Liver (tissue), 8 donors: ENCODE measurements at regions not wholly inside any gene's neighbourhood (a gene's known extent, or its start where the extent isn't known, plus 50 kb on each side); places are given as distances from the start of the nearest gene placed in this dataset.

Experiments used
- DNase-seq: peaks from one replicate; pipeline ENCODE4 v3.0.0-alpha.2; 2017; ENCODE audit warnings: low spot score
- H3K27ac ChIP-seq, 2 donors: one replicate each; pipeline ENCODE4 v1.7.0; 2013; ENCODE audit warnings: inconsistent platforms in 2 of 2, low read length in 2 of 2, control low read depth in 1 of 2, low read depth in 1 of 2, mild to moderate bottlenecking in 1 of 2
- H3K27me3 ChIP-seq, 4 donors: one replicate each; pipeline versions ENCODE4 v1.6.1 to v1.7.0; 2013; ENCODE audit warnings: low read length in 3 of 4, inconsistent platforms in 1 of 4, mild to moderate bottlenecking in 1 of 4, moderate library complexity in 1 of 4; ENCODE audit not compliant: control insufficient read depth in 4 of 4, insufficient read depth in 4 of 4
- H3K36me3 ChIP-seq, 4 donors: one replicate each; pipeline versions ENCODE4 v1.6.1 to v1.7.0; 2013; ENCODE audit warnings: low read length in 3 of 4, mild to moderate bottlenecking in 3 of 4, low read depth in 1 of 4, moderate library complexity in 1 of 4; ENCODE audit not compliant: control insufficient read depth in 4 of 4, insufficient read depth in 3 of 4
- H3K4me1 ChIP-seq, 4 donors: one replicate each; pipeline versions ENCODE4 v1.6.1 to v1.7.0; 2013; ENCODE audit warnings: low read length in 3 of 4, mild to moderate bottlenecking in 3 of 4, moderate library complexity in 1 of 4; ENCODE audit not compliant: control insufficient read depth in 4 of 4, insufficient read depth in 4 of 4
- H3K4me3 ChIP-seq, 3 donors: one replicate each; pipeline versions ENCODE4 v1.6.1 to v1.7.0; 2013; ENCODE audit warnings: low read length in 3 of 3, control low read depth in 1 of 3, low read depth in 1 of 3, mild to moderate bottlenecking in 1 of 3
- H3K9ac ChIP-seq, 2 donors: one replicate each; pipeline ENCODE4 v1.7.0; 2013; ENCODE audit warnings: low read length in 2 of 2, mild to moderate bottlenecking in 2 of 2, moderate library complexity in 2 of 2, control low read depth in 1 of 2, low read depth in 1 of 2
- H3K9me3 ChIP-seq, 4 donors: one replicate each; pipeline versions ENCODE4 v1.6.1 to v1.7.0; 2013; ENCODE audit warnings: low read length in 3 of 4; ENCODE audit not compliant: control insufficient read depth in 4 of 4
- ATF3 ChIP-seq: IDR thresholded peaks from 2 replicates; pipeline ENCODE4 v1.6.1; 2016; ENCODE audit warnings: antibody characterized with exemption
- CTCF ChIP-seq: fragments of 150-350 bp; IDR thresholded peaks from 2 replicates; pipeline ENCODE4 v1.5.1; 2017; ENCODE audit warnings: improper control_type of control experiment, low read depth, low read length; ENCODE audit not compliant: missing input control
- EGR1 ChIP-seq, 2 donors: IDR thresholded peaks; 2 replicates each; pipeline ENCODE4 v1.6.1; 2016 to 2018; ENCODE audit warnings: antibody characterized with exemption in 2 of 2, low read depth in 2 of 2
- FOXA1 ChIP-seq: IDR thresholded peaks from 2 replicates; pipeline ENCODE4 v1.6.1; 2016; ENCODE audit warnings: antibody characterized with exemption
- FOXA2 ChIP-seq: IDR thresholded peaks from 2 replicates; pipeline ENCODE4 v1.6.1; 2016; ENCODE audit warnings: antibody characterized with exemption
- GABPA ChIP-seq, 2 donors: IDR thresholded peaks in 1 of 2; conservative IDR thresholded peaks in 1 of 2; 2 replicates each; pipeline ENCODE4 v1.6.1; 2016; ENCODE audit warnings: antibody characterized with exemption in 2 of 2, mild to moderate bottlenecking in 1 of 2, moderate library complexity in 1 of 2
- HNF4A ChIP-seq, 2 donors: conservative IDR thresholded peaks; 2 replicates each; pipeline ENCODE4 v1.6.1; 2016; ENCODE audit warnings: antibody characterized with exemption in 2 of 2, mild to moderate bottlenecking in 2 of 2
- HNF4G ChIP-seq: IDR thresholded peaks from 2 replicates; pipeline ENCODE4 v1.6.1; 2016; ENCODE audit warnings: antibody characterized with exemption
- JUND ChIP-seq, 2 donors: IDR thresholded peaks; 2 replicates each; pipeline ENCODE4 v1.6.1; 2016; ENCODE audit warnings: antibody characterized with exemption in 2 of 2
- NR2F2 ChIP-seq: IDR thresholded peaks from 2 replicates; pipeline ENCODE4 v1.6.1; 2016; ENCODE audit warnings: antibody characterized with exemption
- RAD21 ChIP-seq, 2 donors: IDR thresholded peaks; 2 replicates each; pipeline ENCODE4 v1.6.1; 2016; ENCODE audit warnings: antibody characterized with exemption in 2 of 2, mild to moderate bottlenecking in 2 of 2
- RXRA ChIP-seq, 2 donors: IDR thresholded peaks; 2 replicates each; pipeline ENCODE4 v1.6.1; 2017 to 2018; ENCODE audit warnings: antibody characterized with exemption in 2 of 2, mild to moderate bottlenecking in 1 of 2
- SP1 ChIP-seq: IDR thresholded peaks from 2 replicates; pipeline ENCODE4 v1.6.1; 2018; ENCODE audit warnings: antibody characterized with exemption, mild to moderate bottlenecking
- TAF1 ChIP-seq: conservative IDR thresholded peaks from 2 replicates; pipeline ENCODE4 v1.6.1; 2016; ENCODE audit warnings: antibody characterized with exemption, mild to moderate bottlenecking
- YY1 ChIP-seq: IDR thresholded peaks from 2 replicates; pipeline ENCODE4 v1.6.1; 2016; ENCODE audit warnings: antibody characterized with exemption, mild to moderate bottlenecking
- ZBTB33 ChIP-seq: IDR thresholded peaks from 2 replicates; pipeline ENCODE4 v1.6.1; 2016; ENCODE audit warnings: antibody characterized with exemption
- WGBS: extraction: QIAGEN DNeasy Blood & Tissue Kit; methylation state at CpG from one replicate; pipeline ENCODE4 v1.1.7; 2013; 5-methylcytosine and 5-hydroxymethylcytosine counted together
- TF ChIP-seq, protein P1 (sequence below): IDR thresholded peaks from 2 replicates; pipeline ENCODE4 v1.6.1; 2016; ENCODE audit warnings: antibody characterized with exemption
- TF ChIP-seq, protein P2 (sequence below): IDR thresholded peaks from 2 replicates; pipeline ENCODE4 v1.6.1; 2016; ENCODE audit warnings: antibody characterized with exemption, mild to moderate bottlenecking
- donor health status: healthy.
- donor health status: healthy.
- donor health status: healthy.
- donor health status: healthy.
- donor health status: healthy.

- DNase-seq: no peak
- WGBS: 65% methylated on average over 1 of the region's 1 CpG
- no peaks in the 10 kb centered on the region for H3K27me3 ChIP-seq
- H3K36me3 ChIP-seq: no peaks in the 10 kb centered on the region
- no peaks in the 10 kb centered on the region for H3K9me3 ChIP-seq
- no peak overlapping the region for H3K9ac ChIP-seq
- TF ChIP-seq FOXA2 (no peak), FOXA1 (no peak), RAD21 (IDR thresholded peaks at IDR 0.05) (no peak), YY1 (no peak), SP1 (no peak)
- TF ChIP-seq, protein P1, sequence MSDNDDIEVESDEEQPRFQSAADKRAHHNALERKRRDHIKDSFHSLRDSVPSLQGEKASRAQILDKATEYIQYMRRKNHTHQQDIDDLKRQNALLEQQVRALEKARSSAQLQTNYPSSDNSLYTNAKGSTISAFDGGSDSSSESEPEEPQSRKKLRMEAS: no peak
- no peak overlapping the region for H3K27ac ChIP-seq
- H3K4me3 ChIP-seq: no peak overlapping the region
- peaks cover 0 to 4% (median 0%) of the 10 kb centered on the region in 4 donors for H3K4me1 ChIP-seq
These were observed 127.9 kb downstream of the GLUL start for GRCh38 chr1:182263706-182264105.

- TF ChIP-seq, protein P1: no peak
- TF ChIP-seq HNF4G: no peak
- no peaks in the 10 kb centered on the region for H3K27me3 ChIP-seq
- no peaks in the 10 kb centered on the region for H3K36me3 ChIP-seq
- no peak overlapping the region for H3K9ac ChIP-seq
- 52% methylated on average over 1 of the region's 1 CpG for WGBS
- H3K4me1 ChIP-seq: peaks cover 0 to 4% (median 0%) of the 10 kb centered on the region in 4 donors
- no peak overlapping the region for H3K27ac ChIP-seq
- no peak for DNase-seq
- H3K9me3 ChIP-seq: no peaks in the 10 kb centered on the region
- no peak overlapping the region for H3K4me3 ChIP-seq
These were observed 129.2 kb downstream of the GLUL start for GRCh38 chr1:182262425-182262824.

DNA sequence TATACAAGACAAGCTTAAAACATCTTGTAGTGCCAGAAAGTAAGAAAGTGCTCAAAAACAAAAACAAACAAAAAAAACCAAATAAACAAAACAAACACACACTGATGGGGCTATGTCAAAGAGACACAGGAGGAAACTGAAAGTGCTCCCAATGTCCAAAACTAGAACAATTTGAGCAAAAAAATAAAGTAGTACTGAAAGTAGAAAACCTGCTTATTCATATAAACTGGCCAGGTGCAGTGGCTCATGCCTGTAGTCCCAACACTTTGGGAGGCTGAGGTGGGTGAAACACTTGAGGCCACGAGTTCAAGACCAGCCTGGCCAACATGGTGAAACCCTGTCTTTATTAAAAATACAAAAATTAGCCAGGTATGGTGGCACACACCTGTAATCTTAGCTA, 129.9 kb downstream of the GLUL start:
- no peak overlapping the region for H3K9ac ChIP-seq
- H3K27me3 ChIP-seq: no peaks in the 10 kb centered on the region
- H3K27ac ChIP-seq: no peak overlapping the region
- H3K36me3 ChIP-seq: no peaks in the 10 kb centered on the region
- WGBS: 93% methylated on average over 1 of the region's 1 CpG
- H3K9me3 ChIP-seq: no peaks in the 10 kb centered on the region
- TF ChIP-seq GABPA (IDR thresholded peaks at IDR 0.05 in 1 of 2, conservative IDR thresholded peaks at IDR 0.05 in 1 of 2): no peak
- no peak for TF ChIP-seq YY1
- no peak for TF ChIP-seq RAD21 (IDR thresholded peaks at IDR 0.05)
- TF ChIP-seq FOXA1: no peak
- TF ChIP-seq RXRA (IDR thresholded peaks at IDR 0.05): no peak
- no peak for TF ChIP-seq NR2F2
- TF ChIP-seq, protein P1: no peak
- no peak for TF ChIP-seq FOXA2
- TF ChIP-seq CTCF: no peak
- TF ChIP-seq JUND (IDR thresholded peaks at IDR 0.05): no peak
- TF ChIP-seq, protein P2, sequence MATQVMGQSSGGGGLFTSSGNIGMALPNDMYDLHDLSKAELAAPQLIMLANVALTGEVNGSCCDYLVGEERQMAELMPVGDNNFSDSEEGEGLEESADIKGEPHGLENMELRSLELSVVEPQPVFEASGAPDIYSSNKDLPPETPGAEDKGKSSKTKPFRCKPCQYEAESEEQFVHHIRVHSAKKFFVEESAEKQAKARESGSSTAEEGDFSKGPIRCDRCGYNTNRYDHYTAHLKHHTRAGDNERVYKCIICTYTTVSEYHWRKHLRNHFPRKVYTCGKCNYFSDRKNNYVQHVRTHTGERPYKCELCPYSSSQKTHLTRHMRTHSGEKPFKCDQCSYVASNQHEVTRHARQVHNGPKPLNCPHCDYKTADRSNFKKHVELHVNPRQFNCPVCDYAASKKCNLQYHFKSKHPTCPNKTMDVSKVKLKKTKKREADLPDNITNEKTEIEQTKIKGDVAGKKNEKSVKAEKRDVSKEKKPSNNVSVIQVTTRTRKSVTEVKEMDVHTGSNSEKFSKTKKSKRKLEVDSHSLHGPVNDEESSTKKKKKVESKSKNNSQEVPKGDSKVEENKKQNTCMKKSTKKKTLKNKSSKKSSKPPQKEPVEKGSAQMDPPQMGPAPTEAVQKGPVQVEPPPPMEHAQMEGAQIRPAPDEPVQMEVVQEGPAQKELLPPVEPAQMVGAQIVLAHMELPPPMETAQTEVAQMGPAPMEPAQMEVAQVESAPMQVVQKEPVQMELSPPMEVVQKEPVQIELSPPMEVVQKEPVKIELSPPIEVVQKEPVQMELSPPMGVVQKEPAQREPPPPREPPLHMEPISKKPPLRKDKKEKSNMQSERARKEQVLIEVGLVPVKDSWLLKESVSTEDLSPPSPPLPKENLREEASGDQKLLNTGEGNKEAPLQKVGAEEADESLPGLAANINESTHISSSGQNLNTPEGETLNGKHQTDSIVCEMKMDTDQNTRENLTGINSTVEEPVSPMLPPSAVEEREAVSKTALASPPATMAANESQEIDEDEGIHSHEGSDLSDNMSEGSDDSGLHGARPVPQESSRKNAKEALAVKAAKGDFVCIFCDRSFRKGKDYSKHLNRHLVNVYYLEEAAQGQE: no peak
- no peak for TF ChIP-seq EGR1 (IDR thresholded peaks at IDR 0.05; ENCODE audit: low read depth in 2 of 2)
- no peak for TF ChIP-seq TAF1
- no peak for TF ChIP-seq SP1
- TF ChIP-seq ZBTB33: no peak
- no peak for TF ChIP-seq ATF3
- TF ChIP-seq HNF4A (conservative IDR thresholded peaks at IDR 0.05): no peak
- TF ChIP-seq HNF4G: no peak
- H3K4me1 ChIP-seq: peaks cover 0 to 3% (median 0%) of the 10 kb centered on the region in 4 donors
- no peak for DNase-seq
- no peak overlapping the region for H3K4me3 ChIP-seq
